Astrocyte (in vitro differentiated cells and primary cell): ENCODE measurements at regions not wholly inside any gene's neighbourhood (a gene's known extent, or its start where the extent isn't known, plus 50 kb on each side); places are given as distances from the start of the nearest gene placed in this dataset.

Experiments
- CTCF ChIP-seq: IDR thresholded peaks from 2 replicates; pipeline ENCODE4 v1.5.1; 2011; ENCODE audit warnings: low read depth, mild to moderate bottlenecking, inconsistent platforms, low read length, moderate library complexity; ENCODE audit not compliant: insufficient read depth
- EZH2 ChIP-seq: IDR thresholded peaks from 2 replicates; pipeline ENCODE4 v1.6.1; 2012; ENCODE audit warnings: mild to moderate bottlenecking, low read length, inconsistent platforms; ENCODE audit not compliant: insufficient read depth

GRCh38 chr2:59856391-59856790, 697.1 kb downstream of the BCL11A start:
- TF ChIP-seq CTCF (no peak), EZH2 (no peak)
